GM18907 (cell line): ENCODE measurements at regions not wholly inside any gene's neighbourhood (a gene's known extent, or its start where the extent isn't known, plus 50 kb on each side); places are given as distances from the start of the nearest gene placed in this dataset.

Source experiments
- ATAC-seq: cut with Tn5 transposase; IDR thresholded peaks from one replicate; pipeline ENCODE4 v1.9.1; 2021; ENCODE audit warnings: mild to moderate bottlenecking, moderate library complexity; ENCODE audit not compliant: unreplicated experiment

- no peak for ATAC-seq
Measured at GRCh38 chr17:73944366-73944765, 259.1 kb upstream of the RPL38 start.

- ATAC-seq: no peak
Measured at GRCh38 chr17:73947281-73947965, 256.1 kb upstream of the RPL38 start.

GRCh38 chr17:73947966-73948355 is 255.5 kb upstream of the RPL38 start:
- ATAC-seq: no peak

GRCh38 chr17:73949903-73950592 is 253.4 kb upstream of the RPL38 start:
- ATAC-seq: no peak

GRCh38 chr17:73950593-73950914 is 252.9 kb upstream of the RPL38 start:
- no peak for ATAC-seq

GRCh38 chr17:73952082-73952479 is 251.4 kb upstream of the RPL38 start:
- ATAC-seq: no peak

- no peak for ATAC-seq
Measured at GRCh38 chr17:73952480-73953205, 250.8 kb upstream of the RPL38 start.

GRCh38 chr17:73953206-73954033 is 250.1 kb upstream of the RPL38 start:
- ATAC-seq: no peak

- ATAC-seq: no peak
Measured at GRCh38 chr17:73954951-73955350, 248.5 kb upstream of the RPL38 start.

- no peak for ATAC-seq
Measured at GRCh38 chr17:73955616-73956015, 247.9 kb upstream of the RPL38 start.

- no peak for ATAC-seq
Measured at GRCh38 chr17:73956169-73956568, 247.3 kb upstream of the RPL38 start.

GRCh38 chr17:73956595-73957465 is 246.6 kb upstream of the RPL38 start:
- ATAC-seq: no peak

GRCh38 chr17:73957564-73957963 is 245.9 kb upstream of the RPL38 start:
- ATAC-seq: no peak

GRCh38 chr17:73958453-73958852 is 245.0 kb upstream of the RPL38 start:
- ATAC-seq: no peak

GRCh38 chr17:73960469-73960868 is 243.0 kb upstream of the RPL38 start:
- no peak for ATAC-seq

GRCh38 chr17:73962308-73962707 is 241.2 kb upstream of the RPL38 start:
- no peak for ATAC-seq

- ATAC-seq: no peak
Measured at GRCh38 chr17:73968680-73969079, 234.8 kb upstream of the RPL38 start.

GRCh38 chr17:73969956-73970355 is 233.5 kb upstream of the RPL38 start:
- no peak for ATAC-seq

- no peak for ATAC-seq
Measured at GRCh38 chr17:73971127-73971526, 232.4 kb upstream of the RPL38 start.

GRCh38 chr17:73972056-73972455 is 231.4 kb upstream of the RPL38 start:
- no peak for ATAC-seq
